HEK293T (cell line): ENCODE measurements at regions not wholly inside any gene's neighbourhood (a gene's known extent, or its start where the extent isn't known, plus 50 kb on each side); places are given as distances from the start of the nearest gene placed in this dataset.

Source experiments
- CTBP1 ChIP-seq: fragments of 450-650 bp; IDR thresholded peaks from 2 replicates; pipeline ENCODE4 v1.6.1; 2016; ENCODE audit warnings: borderline replicate concordance
- FOXM1 ChIP-seq: fragments of 450-650 bp; IDR thresholded peaks from 2 replicates; pipeline ENCODE4 v1.6.1; 2017; ENCODE audit warnings: mild to moderate bottlenecking, borderline replicate concordance
- PKNOX1 ChIP-seq: fragments of 450-650 bp; IDR thresholded peaks from 2 replicates; pipeline ENCODE4 v1.6.1; 2016
- SP1 ChIP-seq: fragments of 450-650 bp; IDR thresholded peaks from 2 replicates; pipeline ENCODE4 v1.6.1; 2017
- TARDBP ChIP-seq: fragments of 450-650 bp; IDR thresholded peaks from 2 replicates; pipeline ENCODE4 v1.6.1; 2016
- ZNF384 ChIP-seq: fragments of 450-650 bp; IDR thresholded peaks from 2 replicates; pipeline ENCODE4 v1.6.1; 2016

DNA sequence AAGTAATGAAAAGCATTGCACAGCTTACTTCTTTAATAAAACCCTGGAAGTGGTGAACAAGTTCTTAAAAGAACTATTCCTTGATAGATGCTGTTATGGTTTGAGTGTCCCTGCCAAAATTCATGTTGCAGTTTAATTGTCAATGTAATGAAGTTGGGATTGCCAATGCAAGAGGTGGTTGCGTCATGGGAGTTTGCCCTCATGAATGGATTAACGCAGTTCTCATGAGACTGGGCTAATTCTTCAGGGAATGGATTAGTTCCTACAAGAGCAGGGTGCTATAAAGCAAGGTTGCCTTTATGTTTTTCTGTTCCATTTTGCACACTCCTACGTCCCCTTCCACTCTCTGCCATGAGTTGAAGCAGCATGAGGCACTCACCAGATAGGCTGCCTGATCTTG is 446.7 kb upstream of the B3GALT2 start:
- no peak for TF ChIP-seq ZNF384
- TF ChIP-seq TARDBP, result no peak
- TF ChIP-seq FOXM1, result no peak
- TF ChIP-seq CTBP1, result no peak
- no peak for TF ChIP-seq PKNOX1
- no peak for TF ChIP-seq SP1
